GM21390 (cell line): ENCODE measurements at regions not wholly inside any gene's neighbourhood (a gene's known extent, or its start where the extent isn't known, plus 50 kb on each side); places are given as distances from the start of the nearest gene placed in this dataset.
"Not testable (repeated sequence)": the region's sequence is repeated elsewhere in the genome, so short reads cannot be mapped to it uniquely, and the experiment has no call there.

ENCODE experiments used
- ATAC-seq: cut with Tn5 transposase; IDR thresholded peaks from one replicate; pipeline ENCODE4 v1.9.1; 2021; ENCODE audit not compliant: unreplicated experiment

DNA sequence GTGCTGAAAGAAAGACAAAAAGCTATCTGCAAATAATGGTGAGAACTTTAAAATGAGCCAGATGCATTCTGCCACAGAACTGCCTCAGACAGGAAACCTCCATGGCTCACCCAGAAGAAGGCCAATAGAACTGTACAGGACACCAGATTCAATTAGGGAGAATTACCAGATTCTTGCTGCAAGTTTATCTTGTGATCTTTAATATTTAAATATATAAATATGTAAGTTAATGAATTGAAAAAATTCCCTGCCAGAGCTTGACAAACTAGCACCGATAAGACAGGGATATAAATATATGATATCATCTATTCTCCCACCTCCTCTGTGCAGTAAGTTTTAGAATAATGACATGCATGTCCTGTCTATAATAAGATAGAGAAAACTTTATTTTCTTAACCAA, 252.8 kb downstream of the PLK2 start:
- no peak for ATAC-seq

DNA sequence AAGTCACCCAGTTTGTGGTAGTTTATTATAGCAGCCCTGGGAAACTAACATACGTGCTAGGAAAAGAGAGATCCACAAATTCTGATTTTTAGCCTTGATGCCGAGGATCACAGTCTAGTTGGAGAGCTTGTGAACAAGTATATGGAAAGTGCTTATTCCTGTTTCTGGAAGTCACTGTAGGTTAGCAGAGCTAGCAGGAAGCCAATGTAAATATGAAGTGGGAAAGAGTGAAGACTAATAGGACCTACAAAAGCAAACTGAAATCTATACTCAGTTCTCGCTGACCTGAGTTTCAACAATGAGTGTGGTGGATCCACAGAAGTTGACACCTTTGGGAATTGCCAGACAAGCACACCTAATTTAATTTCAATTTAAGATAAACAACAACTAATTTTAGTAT, 254.9 kb downstream of the PLK2 start:
- ATAC-seq = no peak

DNA sequence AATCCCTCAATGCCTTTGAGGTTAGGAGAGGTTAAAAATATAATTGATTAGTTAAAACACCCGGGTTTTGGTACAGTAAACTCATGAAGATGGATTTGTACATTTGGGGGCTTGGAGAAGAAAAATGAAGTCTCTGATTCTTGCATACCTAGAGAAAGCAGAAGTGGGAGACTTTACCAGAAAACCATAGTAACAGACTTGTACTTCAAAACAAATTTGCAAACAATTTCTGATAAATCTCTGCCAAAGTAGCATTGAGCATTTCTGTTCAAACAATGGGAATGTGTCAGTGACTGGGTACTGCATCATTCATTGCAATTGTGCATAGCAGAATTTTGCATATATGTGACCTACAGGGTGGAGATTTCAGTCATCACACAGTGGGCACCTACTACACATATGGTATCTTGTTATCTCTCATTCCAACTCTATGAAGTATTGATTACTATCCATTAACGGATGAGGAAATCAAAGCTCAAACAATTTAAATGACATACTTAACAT, 256.9 kb downstream of the PLK2 start:
- ATAC-seq = no peak

DNA sequence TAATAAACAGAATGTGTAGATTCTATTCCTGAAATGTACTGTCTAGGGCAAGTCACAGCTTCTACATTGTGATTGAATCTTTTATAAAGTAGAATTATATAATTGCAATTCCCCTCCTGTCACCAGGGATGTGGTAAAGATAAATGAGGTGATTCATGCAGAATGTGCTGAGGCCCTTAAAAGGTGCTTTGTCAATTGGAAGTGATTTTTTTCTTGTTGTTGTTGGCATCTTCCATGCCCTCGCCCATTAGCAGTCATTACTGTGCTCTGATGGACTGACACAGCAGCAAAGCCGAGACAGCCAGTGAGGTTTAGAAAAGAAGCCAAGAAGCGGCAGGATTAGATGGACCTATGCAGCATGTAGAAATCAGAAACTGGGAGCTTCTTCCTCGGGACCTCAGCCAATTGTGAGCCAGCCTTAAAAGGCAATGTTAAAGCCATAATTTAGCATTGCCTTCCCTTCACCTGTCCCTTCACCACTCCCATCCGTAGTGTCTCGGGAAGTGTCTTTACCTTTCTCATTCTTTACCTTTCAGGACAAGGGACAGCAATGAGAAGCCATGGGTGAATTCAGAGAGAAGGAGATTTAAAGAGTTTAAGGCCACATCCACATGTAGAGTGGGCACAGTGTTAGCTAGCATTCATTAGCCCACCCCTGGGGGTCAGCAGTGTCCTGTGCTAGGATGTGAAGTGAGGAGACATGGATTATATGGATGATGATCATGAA, 257.8 kb downstream of the PLK2 start:
- ATAC-seq = no peak

DNA sequence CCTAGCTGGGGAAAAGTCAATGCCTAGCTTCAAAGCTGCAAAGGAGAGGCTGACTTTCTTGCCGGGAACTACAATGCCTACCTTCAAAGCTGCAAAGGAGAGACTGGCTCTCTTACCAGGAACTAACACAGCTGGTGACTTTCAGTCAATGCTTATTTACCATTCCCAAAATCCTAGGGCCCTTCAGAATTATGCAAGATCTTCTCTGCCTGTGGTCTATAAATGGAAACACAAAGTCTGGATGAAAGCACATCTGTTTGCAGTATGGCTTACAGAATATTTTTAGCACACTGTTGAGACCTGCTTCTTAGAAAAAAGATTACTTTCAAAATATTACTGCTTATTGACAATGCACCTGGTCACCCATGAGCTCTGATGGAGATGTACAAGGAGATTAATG, 259.4 kb downstream of the PLK2 start:
- ATAC-seq = no peak

DNA sequence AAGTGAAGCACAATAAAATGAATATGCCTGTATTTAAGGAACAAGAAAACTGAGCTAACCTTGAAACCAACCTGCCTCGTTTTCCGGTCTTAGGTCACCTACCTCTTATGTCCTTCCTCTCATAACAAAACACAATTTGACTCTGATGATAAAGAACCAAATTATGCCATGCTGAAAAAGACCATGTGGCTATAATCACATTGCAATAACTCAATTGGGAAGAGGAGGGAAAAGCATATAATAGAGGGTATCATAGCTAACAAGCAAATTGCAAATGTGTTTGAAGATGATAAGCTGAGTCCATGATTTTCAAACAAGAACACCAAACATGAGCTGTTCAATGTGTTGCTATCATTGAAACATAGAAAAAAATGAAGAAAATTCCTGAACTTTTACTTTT, 260.8 kb downstream of the PLK2 start:
- no peak for ATAC-seq

DNA sequence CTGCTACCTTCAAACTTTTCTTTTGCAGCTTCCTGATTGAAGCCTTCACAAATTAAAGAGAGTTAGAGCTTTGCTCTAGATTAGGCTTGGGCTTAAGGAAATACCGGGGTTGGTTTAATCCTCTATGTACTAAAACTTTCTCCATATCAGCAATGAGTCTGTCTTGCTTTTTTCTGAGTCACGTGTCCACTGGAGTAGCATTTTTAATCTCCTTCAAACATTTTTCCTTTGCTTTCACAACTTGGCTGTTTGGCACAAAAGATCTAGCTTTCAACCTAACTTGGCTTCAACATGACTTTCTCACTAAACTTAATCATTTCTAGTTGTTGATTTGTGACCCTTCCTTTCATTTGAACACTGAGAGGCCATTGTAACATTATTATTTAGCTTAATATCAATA, 261.6 kb downstream of the PLK2 start:
- no peak for ATAC-seq

DNA sequence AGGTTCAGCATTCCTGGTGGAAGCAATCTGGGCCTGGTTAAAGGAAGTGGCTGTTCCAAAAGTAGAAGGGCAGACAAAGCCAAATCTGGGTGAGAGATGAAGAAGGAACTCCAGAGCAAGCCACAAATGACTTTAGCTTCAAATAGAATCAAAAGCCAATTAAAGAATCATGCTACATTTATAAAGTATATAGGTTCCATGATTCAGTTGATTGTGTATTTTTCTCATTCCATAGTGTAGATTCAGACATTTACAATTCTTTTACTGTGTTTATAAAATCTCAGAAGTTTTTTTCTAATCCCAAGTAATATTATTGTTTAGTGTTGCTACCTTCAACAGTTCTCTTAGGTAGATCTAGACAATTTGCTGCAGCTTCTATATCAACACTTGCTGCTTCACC, 262.0 kb downstream of the PLK2 start:
- no peak for ATAC-seq

DNA sequence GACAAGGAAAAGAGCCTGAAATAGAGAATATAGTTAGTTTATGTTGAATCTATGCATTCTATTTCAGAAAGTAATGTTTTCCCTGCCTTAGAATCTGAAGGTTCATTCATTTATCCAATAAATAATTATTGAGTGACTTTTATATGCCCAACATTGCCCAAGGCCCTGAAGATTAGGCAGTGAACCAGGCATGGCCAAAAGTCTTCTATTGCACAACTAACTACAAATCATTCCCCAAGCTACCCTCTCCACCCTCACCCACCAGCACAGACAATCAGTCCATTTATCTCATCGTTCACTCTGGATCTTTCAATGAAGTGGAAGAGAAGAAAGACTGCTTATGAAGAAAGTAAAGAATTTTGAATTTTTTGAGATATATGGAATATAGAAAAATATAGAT, 268.4 kb downstream of the PLK2 start:
- ATAC-seq = no peak

DNA sequence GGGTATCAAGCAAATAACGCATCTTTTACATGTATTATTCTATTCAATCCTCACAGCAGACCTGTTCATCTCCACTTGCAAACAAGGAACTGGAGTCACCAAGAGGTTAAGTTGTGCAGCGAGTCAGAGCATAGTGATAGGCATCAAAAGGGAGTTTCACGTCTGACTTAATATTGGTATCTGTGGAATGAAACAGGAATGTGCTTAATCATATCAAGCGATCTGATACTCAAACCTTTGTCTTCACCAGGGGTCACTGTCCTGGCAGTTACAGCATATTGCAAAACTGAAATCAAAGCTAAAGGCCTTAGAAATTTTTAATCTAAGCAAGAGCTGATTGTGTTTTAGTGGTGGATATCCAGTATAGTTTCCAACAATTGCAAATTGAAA, 271.6 kb downstream of the PLK2 start:
- ATAC-seq = no peak

DNA sequence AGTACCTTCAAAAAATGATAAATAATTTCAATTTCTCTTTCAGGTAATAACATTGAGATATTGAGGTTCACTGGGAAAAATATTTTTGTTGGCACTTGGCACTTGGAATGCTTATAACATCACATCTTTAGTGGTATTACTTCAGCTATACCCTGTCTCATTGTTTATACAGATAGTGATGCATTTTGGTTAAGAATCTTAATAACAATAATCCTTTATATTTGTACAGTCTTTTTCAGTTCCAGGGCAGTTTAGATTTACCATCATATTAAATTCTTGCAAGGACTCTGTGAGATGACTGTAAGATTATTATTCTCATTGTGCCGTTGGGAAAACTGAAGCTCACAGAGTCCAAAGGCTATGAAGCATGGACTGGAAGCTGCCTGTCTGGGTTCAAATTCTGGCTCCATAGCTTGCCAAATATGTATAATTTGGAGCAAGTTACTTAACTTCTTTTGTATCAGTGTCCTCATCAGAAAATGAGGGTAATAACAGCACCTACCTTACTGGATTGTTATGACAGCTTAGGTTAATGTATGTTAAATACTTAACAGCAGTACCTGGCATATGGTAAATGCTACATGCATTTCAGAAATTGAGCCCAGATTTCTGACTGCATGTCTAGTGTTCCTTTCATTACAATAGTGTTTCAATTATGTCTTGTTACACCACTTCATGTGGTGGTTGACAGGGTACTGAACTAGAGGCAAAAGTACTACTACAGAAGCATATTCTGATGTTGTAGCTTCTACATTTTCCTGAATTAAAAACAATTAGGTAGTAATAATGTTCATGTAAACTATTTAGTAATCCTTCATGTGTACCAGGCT, 272.2 kb downstream of the PLK2 start:
- ATAC-seq = no peak

DNA sequence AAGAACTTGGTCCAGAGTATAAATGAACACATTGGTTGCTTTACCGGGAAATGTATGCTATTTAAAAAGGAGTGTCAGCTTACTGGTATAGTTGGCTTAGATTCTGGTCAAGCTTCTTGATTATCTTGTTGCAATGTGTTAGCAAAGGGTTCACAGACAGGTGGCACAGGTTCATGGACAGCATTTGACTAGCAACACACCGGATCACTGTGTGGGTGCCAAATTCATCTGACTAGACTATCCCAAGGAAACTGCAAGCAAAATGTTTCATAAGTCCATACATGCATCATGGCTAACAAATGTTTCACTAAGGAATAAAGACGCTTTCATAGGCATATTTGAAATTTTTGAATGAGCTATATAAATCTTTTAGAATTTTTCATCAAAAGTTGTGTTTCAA, 274.1 kb downstream of the PLK2 start:
- no peak for ATAC-seq

DNA sequence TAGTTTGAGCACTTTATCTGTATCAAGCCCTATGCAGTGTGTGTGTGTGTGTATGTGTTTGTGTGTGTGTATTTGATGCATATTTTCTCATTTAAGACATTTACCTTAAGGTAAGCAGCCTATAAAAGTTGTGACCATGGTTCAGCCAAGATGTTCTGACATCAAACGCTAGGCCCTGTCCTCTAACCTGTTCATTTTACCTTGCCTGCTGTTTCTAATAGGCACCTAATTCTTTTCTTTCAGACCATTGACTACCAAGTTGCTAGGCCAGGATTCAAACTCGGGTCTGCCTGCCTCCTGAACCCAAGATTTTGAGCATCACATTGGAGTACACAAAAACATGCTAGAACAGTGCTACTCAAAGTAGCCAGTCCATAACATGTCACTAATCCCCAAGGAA, 274.5 kb downstream of the PLK2 start:
- no peak for ATAC-seq

DNA sequence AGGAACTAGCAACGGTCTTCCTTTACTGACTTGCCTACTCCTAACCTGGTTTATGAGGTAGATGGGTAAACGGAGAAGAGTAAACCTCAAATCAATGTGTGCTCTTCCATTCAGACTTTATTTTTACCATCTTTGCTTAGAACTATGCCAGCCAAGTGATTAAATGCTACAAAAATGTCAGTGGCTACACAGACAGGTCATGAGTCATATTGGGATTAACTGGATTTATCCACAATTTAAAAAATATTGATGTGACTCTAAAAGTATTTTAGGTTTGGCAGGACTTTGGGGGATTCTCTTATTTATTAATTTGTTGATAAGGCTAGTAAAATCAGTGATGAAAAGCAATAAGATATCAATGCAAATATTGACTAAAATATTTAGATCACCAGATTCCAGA, 275.0 kb downstream of the PLK2 start:
- ATAC-seq = no peak

DNA sequence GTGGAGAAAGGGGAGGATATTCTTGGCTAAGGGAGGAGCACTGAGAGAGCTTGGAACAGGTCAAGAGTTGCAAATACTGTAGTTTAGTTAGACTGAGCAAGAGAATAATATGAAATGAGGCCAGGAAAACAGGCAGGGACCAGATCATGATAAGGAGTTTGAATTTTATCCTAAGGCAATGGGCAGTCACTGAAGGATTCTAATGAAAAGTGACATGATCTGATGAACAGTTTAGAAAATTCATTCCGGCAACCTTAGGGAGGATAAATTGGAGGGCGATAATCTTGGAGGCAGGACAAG, 276.1 kb downstream of the PLK2 start:
- no peak for ATAC-seq

DNA sequence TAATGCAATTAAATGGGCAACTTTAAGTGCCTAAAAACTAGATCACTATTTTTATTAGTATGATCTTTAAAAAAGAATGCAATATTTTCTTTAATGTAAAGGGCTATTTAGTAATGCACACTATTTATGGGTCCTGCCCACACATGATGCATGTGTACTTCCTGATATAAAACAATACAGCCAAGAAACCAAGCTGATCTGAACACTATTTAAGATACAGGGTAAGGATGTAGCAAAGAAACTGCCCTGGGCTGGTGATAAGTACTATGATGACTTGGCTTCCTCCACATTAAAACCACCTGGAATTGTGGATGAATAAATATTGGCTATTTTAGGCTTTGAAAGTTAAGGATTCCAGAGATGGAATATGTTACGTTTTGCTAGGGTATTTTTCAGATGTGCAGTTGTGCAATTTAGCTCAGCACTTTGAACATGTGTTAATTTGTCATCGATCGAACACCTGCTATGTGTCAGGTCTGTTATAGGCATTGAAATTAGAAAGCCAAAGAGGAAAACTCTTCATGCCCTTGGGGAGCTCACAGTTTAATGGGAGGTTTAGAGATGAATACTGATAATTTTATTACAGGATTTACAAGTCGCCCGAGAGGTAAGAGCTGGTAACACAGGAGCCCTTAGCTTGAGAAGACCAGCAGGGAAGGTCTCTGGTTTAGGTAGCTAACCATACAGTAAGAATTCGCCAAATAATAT, 276.7 kb downstream of the PLK2 start:
- no peak for ATAC-seq

DNA sequence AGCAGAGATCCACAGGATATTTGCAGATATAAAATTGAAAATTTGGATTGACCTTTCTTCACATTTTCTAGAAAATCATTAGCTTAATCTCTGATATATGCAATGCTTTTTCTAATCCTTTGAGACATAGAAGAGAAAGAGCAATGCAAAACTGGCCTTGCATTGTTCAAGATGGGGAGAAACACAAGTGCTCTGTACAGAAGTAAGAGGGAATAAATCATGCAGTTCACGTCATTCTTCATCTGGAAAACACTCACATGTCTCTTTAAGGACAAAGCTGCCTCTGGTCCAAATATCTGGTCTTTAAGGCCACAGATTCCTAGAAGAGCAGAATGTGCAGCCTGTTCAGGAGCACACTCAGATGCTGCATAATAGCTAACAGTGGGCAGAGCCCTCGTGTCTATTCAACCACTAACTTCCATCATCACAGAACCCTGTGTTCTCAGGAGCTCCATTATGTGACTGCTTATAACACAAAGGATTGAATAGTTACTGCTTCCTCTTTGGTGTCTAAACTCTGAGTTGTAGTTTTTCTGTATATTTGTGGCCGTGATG, 277.5 kb downstream of the PLK2 start:
- no peak for ATAC-seq

DNA sequence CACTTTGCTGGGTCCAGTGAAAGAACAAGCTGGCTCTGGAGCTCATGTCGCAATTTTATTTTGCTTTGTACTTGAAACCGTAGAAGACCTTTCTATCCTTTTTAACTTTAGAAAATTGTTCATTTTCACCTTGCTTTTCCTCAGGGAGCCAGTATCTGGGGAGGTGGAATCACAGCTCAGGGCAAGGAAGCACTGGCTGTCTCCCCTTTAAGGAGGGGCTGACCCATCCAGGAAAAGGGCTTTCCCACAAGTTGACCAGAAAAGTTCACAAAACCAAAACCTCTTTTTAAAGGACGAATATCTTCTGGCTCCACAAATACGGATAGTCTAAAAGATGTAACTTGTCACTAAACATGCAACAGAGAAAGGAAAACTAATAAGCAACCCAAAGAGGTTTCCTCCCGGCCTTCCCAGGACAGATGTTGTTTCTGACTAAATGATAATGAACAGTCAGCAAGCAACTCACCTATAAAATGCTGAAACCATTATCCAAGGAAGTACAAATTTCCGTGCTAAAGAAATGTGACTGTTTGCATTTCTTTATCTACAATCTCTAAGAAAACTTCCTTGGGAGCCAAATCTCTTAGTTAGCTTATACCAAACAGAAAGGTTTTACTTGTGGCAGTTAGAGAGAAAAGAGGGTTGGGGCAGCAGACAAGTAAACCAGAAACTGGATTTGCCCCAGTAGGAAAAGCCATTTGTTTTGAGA, 278.2 kb downstream of the PLK2 start:
- ATAC-seq = no peak

DNA sequence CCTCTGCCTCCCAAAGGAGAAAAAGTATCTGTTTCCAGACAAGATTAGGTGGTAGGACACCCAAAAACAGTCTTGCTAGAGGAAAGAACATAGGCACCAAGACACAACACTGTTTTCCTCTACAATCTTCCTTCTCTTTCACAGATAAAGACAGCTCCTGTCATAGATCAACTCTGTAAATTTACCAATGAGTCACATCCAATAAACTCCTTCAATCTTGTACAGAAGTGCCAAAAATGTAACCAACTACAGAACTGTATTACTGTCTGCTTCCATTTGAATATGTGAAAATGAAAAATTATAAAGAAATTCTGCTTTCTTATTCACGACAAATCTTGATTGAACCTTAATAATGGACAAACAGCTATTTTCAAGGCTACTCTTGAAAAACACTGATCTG, 286.9 kb downstream of the PLK2 start:
- no peak for ATAC-seq

DNA sequence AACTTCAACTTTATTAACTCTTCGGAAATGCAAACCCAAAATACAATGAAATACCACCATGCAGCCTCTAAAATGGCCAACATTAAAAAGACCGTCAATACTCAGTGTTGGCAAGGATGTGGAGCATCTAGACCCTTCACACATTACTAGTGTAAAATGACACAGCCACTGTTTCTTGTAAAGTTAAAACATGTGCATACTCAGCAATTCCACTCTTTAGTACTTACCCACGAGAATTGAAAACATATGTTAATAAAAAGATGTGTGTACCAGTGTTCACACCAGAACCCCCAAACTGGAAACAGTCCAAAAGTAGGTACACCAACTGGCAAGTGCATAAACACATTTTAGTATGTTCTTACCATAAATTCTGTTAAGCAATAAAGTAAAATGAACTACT, 294.7 kb downstream of the PLK2 start:
- no peak for ATAC-seq

DNA sequence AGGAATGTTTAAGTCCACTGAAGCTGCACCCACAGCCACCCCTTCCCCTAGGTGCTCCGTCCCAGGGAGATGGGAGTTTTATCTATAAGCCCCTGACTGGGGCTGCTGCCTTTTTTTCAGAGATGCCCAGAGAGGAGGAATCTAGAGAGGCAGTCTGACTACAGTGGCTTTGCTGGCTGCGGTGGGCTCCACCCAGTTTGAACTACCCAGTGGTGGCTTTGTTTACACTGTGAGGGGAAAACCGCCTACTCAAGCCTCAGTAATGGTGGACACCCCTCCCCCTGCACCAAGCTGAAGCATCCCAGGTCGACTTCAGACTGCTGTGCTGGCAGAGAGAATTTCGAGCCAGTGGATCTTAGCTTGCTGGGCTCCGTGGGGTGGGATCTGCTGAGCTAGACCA, 298.0 kb downstream of the PLK2 start:
- ATAC-seq = not testable (repeated sequence)
